Adrenal gland (tissue), 5 donors: ENCODE measurements at regions not wholly inside any gene's neighbourhood (a gene's known extent, or its start where the extent isn't known, plus 50 kb on each side); places are given as distances from the start of the nearest gene placed in this dataset.

Experiments
- CTCF ChIP-seq, 6 experiments: fragments of 450-650 bp in 4 of 6; fragments of 200-600 bp in 2 of 6; sonication (generic) in 1 of 6; IDR thresholded peaks; 1 replicate in 5 of 6; 2 replicates in 1 of 6; pipeline versions ENCODE4 v1.5.1 to v1.8.0; 2016 to 2021; ENCODE audit warnings: antibody characterized with exemption in 6 of 6, mild to moderate bottlenecking in 2 of 6, moderate library complexity in 1 of 6
- POLR2A ChIP-seq, 2 donors: fragments of 450-650 bp; IDR thresholded peaks; one replicate each; pipeline ENCODE4 v1.6.1; 2017; ENCODE audit warnings: antibody characterized with exemption in 2 of 2, mild to moderate bottlenecking in 2 of 2, moderate library complexity in 1 of 2
- donor health status: DM: no; HTN: no; CAD: no.

- no peak for TF ChIP-seq CTCF (IDR thresholded peaks at IDR 0.05)
- TF ChIP-seq POLR2A (IDR thresholded peaks at IDR 0.05), result no peak
Measured at GRCh38 chr12:114926341-114926740, 242.4 kb upstream of the TBX3 start.
